PC-9 (cell line): ENCODE measurements at regions not wholly inside any gene's neighbourhood (a gene's known extent, or its start where the extent isn't known, plus 50 kb on each side); places are given as distances from the start of the nearest gene placed in this dataset.

Source experiments
- BruUV-seq: library from RNA; stranded (reverse); fragments of 400-500 nt; replicated peaks from 2 replicates; lab custom pipeline; 2021; lab: Mats Ljungman, UMichigan
- CTCF ChIA-PET: fragments of 300-600 bp; sonication (Branson Sonifier 250); formaldehyde crosslinking; loops from one replicate; lab custom pipeline; 2022; ENCODE audit warnings: antibody characterized with exemption; lab: Charles Lee
- POLR2A ChIA-PET: fragments of 300-600 bp; sonication (Branson Sonifier 250); formaldehyde crosslinking; loops from one replicate; lab custom pipeline; 2022; ENCODE audit warnings: antibody characterized with exemption; ENCODE audit not compliant: unreplicated experiment; lab: Charles Lee
- DNase-seq, 2 experiments: peaks; one replicate each; pipeline versions ENCODE4 v3.0.0 to v3.0.0-alpha.2; 2015 to 2022; ENCODE audit warnings: mixed read lengths in 1 of 2
- H2AFZ ChIP-seq: fragments of 200-600 bp; sonication (generic); 2 replicates; pipeline ENCODE4 v1.8.1; 2017; ENCODE audit warnings: antibody characterized with exemption
- H3F3A ChIP-seq: fragments of 200-600 bp; sonication (generic); 2 replicates; pipeline ENCODE4 v1.8.1; 2017; ENCODE audit warnings: antibody characterized with exemption, mild to moderate bottlenecking, low read depth; ENCODE audit not compliant: insufficient read depth
- H3K27ac ChIP-seq: fragments of 200-600 bp; sonication (generic); 2 replicates; pipeline ENCODE4 v1.6.1; 2016; ENCODE audit warnings: mixed run types
- H3K27me3 ChIP-seq: fragments of 200-600 bp; sonication (generic); 2 replicates; pipeline ENCODE4 v1.6.1; 2016; ENCODE audit warnings: low read depth, mixed run types; ENCODE audit not compliant: insufficient read depth
- H3K36me3 ChIP-seq: fragments of 200-600 bp; sonication (generic); 2 replicates; pipeline ENCODE4 v1.6.1; 2016; ENCODE audit warnings: low read depth, mixed run types
- H3K4me1 ChIP-seq: fragments of 200-600 bp; sonication (generic); replicated peaks from 2 replicates; pipeline ENCODE4 v1.6.1; 2016; ENCODE audit warnings: mixed run types; ENCODE audit not compliant: insufficient read depth
- H3K4me2 ChIP-seq: fragments of 200-600 bp; sonication (generic); 2 replicates; pipeline ENCODE4 v1.6.1; 2017; ENCODE audit warnings: mixed run types
- H3K4me3 ChIP-seq: fragments of 200-600 bp; sonication (generic); 2 replicates; pipeline ENCODE4 v1.6.1; 2016; ENCODE audit warnings: mixed run types
- H3K79me2 ChIP-seq: fragments of 200-600 bp; sonication (generic); 2 replicates; pipeline ENCODE4 v1.6.1; 2017; ENCODE audit warnings: low read depth, mixed run types
- H3K9me2 ChIP-seq: fragments of 200-600 bp; sonication (generic); 2 replicates; pipeline ENCODE4 v1.8.1; 2017; ENCODE audit warnings: mild to moderate bottlenecking; ENCODE audit not compliant: insufficient read depth
- H3K9me3 ChIP-seq: fragments of 200-600 bp; sonication (generic); 2 replicates; pipeline ENCODE4 v1.8.1; 2016; ENCODE audit warnings: low read depth; ENCODE audit not compliant: insufficient read depth
- H4K20me1 ChIP-seq: fragments of 200-600 bp; sonication (generic); 2 replicates; pipeline ENCODE4 v1.8.1; 2017; ENCODE audit not compliant: insufficient read depth
- EZH2 ChIP-seq: fragments of 200-600 bp; sonication (generic); IDR thresholded peaks from 2 replicates; pipeline ENCODE4 v1.8.0; 2017; ENCODE audit warnings: antibody characterized with exemption, low read depth
- intact Hi-C: fragments of 100-400 bp; cut with micrococcal nuclease; formaldehyde crosslinking; loops from one replicate; pipeline ENCODE4 v1.10.0; 2022; ENCODE audit not compliant: unreplicated experiment
- TF ChIP-seq, protein P1 (sequence below): fragments of 200-600 bp; sonication (generic); conservative IDR thresholded peaks from 2 replicates; pipeline ENCODE4 v1.6.1; 2017; ENCODE audit warnings: mixed run types, antibody characterized with exemption, mild to moderate bottlenecking, moderate library complexity

DNA sequence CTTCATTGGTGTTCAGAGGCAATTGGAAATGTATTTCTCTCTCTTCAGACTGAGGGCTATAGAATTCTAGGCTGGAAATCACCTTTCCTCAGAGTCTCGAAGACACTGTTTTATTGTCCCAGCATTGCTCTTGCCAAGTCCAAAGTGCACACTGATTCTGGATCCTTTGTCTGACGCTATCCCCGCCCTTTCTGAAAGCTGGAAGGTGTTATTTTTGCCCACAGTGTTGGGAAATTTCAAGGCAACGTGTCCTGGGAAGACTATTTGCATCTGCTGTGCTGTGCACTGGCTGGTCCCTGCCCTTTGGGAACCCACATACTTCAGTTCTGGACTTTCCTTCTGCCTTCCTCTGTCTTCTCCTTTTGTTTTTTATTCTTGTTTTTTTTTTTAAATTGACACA, 190.8 kb downstream of the SH3BP4 start:
- no peak overlapping the region for H3K27ac ChIP-seq
- CTCF ChIA-PET = no interaction called here

GRCh38 chr2:235143789-235144188, 192.0 kb downstream of the SH3BP4 start:
- intact Hi-C loops = no loop called here
- POLR2A ChIA-PET = interaction anchor here (0.5 to 0.6 kb wide), 2 partner anchors 211 to 400 kb away, joined by 6 read pairs; no protein-coding TSS in a partner anchor

More for the DNA sequence above, 190.8 kb downstream of the SH3BP4 start:
- no peaks in the 10 kb centered on the region for H3K9me3 ChIP-seq
- BruUV-seq = no TSS peak
- no peaks in the 10 kb centered on the region for H3F3A ChIP-seq
- POLR2A ChIA-PET = interaction anchor here (0.6 to 0.8 kb wide), 2 partner anchors 158 to 337 kb away, joined by 3 to 13 read pairs; no protein-coding TSS in a partner anchor
- no peaks in the 10 kb centered on the region for H4K20me1 ChIP-seq
- DNase-seq = no peak
- no peak overlapping the region for H2AFZ ChIP-seq
- H3K27me3 ChIP-seq = no peaks in the 10 kb centered on the region
- no peaks in the 10 kb centered on the region for H3K36me3 ChIP-seq
- no peak overlapping the region for H3K4me2 ChIP-seq
- H3K79me2 ChIP-seq = no peaks in the 10 kb centered on the region
- TF ChIP-seq, protein P1, sequence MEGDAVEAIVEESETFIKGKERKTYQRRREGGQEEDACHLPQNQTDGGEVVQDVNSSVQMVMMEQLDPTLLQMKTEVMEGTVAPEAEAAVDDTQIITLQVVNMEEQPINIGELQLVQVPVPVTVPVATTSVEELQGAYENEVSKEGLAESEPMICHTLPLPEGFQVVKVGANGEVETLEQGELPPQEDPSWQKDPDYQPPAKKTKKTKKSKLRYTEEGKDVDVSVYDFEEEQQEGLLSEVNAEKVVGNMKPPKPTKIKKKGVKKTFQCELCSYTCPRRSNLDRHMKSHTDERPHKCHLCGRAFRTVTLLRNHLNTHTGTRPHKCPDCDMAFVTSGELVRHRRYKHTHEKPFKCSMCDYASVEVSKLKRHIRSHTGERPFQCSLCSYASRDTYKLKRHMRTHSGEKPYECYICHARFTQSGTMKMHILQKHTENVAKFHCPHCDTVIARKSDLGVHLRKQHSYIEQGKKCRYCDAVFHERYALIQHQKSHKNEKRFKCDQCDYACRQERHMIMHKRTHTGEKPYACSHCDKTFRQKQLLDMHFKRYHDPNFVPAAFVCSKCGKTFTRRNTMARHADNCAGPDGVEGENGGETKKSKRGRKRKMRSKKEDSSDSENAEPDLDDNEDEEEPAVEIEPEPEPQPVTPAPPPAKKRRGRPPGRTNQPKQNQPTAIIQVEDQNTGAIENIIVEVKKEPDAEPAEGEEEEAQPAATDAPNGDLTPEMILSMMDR = no peak
- TF ChIP-seq EZH2 = no peak
- intact Hi-C loops = no loop called here
- H3K4me1 ChIP-seq = no peaks in the 10 kb centered on the region
- H3K9me2 ChIP-seq = no peaks in the 10 kb centered on the region
- H3K4me3 ChIP-seq = no peak overlapping the region

DNA sequence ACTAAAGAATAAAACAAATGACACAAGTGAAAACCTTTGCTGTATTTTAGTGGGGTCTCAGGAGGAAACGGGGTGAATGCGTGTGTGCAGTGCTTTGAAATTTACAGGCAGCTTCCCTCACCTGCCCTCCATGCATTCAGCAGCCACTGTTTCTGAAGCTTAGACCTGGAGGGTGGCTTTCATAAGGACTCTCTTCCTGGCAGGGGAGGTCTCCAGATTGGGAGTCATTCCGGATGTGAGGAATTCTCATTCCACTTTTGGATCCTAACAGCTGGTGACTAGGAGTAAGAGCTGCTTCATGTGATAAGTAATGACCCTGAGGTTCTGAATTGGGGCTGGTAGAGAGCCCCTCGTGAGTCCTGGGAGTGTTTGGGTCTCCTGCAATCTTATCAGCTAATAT, 192.5 kb downstream of the SH3BP4 start:
- H3K79me2 ChIP-seq = no peaks in the 10 kb centered on the region
- TF ChIP-seq EZH2 = no peak
- TF ChIP-seq, protein P1 = no peak
- H3K36me3 ChIP-seq = no peaks in the 10 kb centered on the region
- POLR2A ChIA-PET = no interaction called here
- no peak overlapping the region for H3K4me2 ChIP-seq
- no peaks in the 10 kb centered on the region for H3K27me3 ChIP-seq
- BruUV-seq = no TSS peak
- H4K20me1 ChIP-seq = no peaks in the 10 kb centered on the region
- no peaks in the 10 kb centered on the region for H3F3A ChIP-seq
- no peak overlapping the region for H2AFZ ChIP-seq
- no peak for DNase-seq
- intact Hi-C loops = no loop called here
- CTCF ChIA-PET = interaction anchor here (0.7 kb wide), 1 partner anchor 175 kb away, joined by 3 read pairs; no protein-coding TSS in a partner anchor
- no peaks in the 10 kb centered on the region for H3K4me1 ChIP-seq
- no peak overlapping the region for H3K27ac ChIP-seq
- no peak overlapping the region for H3K4me3 ChIP-seq
- H3K9me3 ChIP-seq = no peaks in the 10 kb centered on the region
- no peaks in the 10 kb centered on the region for H3K9me2 ChIP-seq

More at GRCh38 chr2:235143789-235144188, 192.0 kb downstream of the SH3BP4 start:
- Histone ChIP-seq H3F3A (no peaks in the 10 kb centered on the region), H3K79me2 (no peaks in the 10 kb centered on the region), H3K9me3 (no peaks in the 10 kb centered on the region), H3K4me1 (no peaks in the 10 kb centered on the region), H3K4me3 (no peak overlapping the region), H3K4me2 (no peak overlapping the region), H2AFZ (no peak overlapping the region), H3K36me3 (no peaks in the 10 kb centered on the region), H3K27me3 (no peaks in the 10 kb centered on the region), H4K20me1 (no peaks in the 10 kb centered on the region), H3K27ac (no peak overlapping the region), H3K9me2 (no peaks in the 10 kb centered on the region)
- CTCF ChIA-PET = interaction anchor here (0.6 to 0.7 kb wide), 4 partner anchors 82 to 1722 kb away, joined by 3 to 6 read pairs (median 4); no protein-coding TSS in a partner anchor
- DNase-seq = no peak
- BruUV-seq = no TSS peak
- TF ChIP-seq, protein P1 = no peak
- no peak for TF ChIP-seq EZH2
